ENCODE measurements at regions not wholly inside any gene's neighbourhood (a gene's known extent, or its start where the extent isn't known, plus 50 kb on each side); places are given as distances from the start of the nearest gene placed in this dataset.
A peak's percentile ranks its signal among the peaks of the same experiment; 100 is the strongest.

- no peaks in the 10 kb centered on the region for H3K36me3 ChIP-seq
- DNase-seq, result peak; percentile 50
- TF ChIP-seq CTCF (IDR thresholded peaks at IDR 0.05), result no peak
- no peak overlapping the region for H3K4me3 ChIP-seq
- H3K27me3 ChIP-seq (ENCODE audit: low read depth), result no peaks in the 10 kb centered on the region
- ATAC-seq, result peak; percentile 63 to 66
- peak overlapping the region; percentile 70 for H3K27ac ChIP-seq
- H3K4me1 ChIP-seq, result peaks cover 18% of the 10 kb centered on the region
- intact Hi-C loops (cut with DNase I), result no loop called here
- H3K9me3 ChIP-seq, result no peaks in the 10 kb centered on the region
These were observed 251.2 kb downstream of the ETS1 start for GRCh38 chr11:128336203-128336602.

GRCh38 chr11:128335729-128336128 is 251.6 kb downstream of the ETS1 start:
- Histone ChIP-seq H3K36me3 (no peaks in the 10 kb centered on the region), H3K4me1 (peaks cover 13% of the 10 kb centered on the region), H3K27me3 (ENCODE audit: low read depth) (no peaks in the 10 kb centered on the region), H3K4me3 (no peak overlapping the region), H3K27ac (peak overlapping the region; percentile 70), H3K9me3 (no peaks in the 10 kb centered on the region)
- no peak for ATAC-seq
- intact Hi-C loops (cut with DNase I), result no loop called here
- DNase-seq, result no peak
- TF ChIP-seq CTCF (IDR thresholded peaks at IDR 0.05), result no peak

GRCh38 chr11:128334311-128335044 is 252.9 kb downstream of the ETS1 start:
- Histone ChIP-seq H3K4me3 (no peak overlapping the region), H3K4me1 (peaks cover 19% of the 10 kb centered on the region), H3K27me3 (ENCODE audit: low read depth) (no peaks in the 10 kb centered on the region), H3K36me3 (no peaks in the 10 kb centered on the region), H3K9me3 (no peaks in the 10 kb centered on the region), H3K27ac (peak overlapping the region; percentile 72)
- TF ChIP-seq CTCF (IDR thresholded peaks at IDR 0.05), result no peak
- intact Hi-C loops (cut with DNase I), result no loop called here
- ATAC-seq (peak; percentile 59 to 72), DNase-seq (peak; percentile 52)

- intact Hi-C loops (cut with DNase I), result no loop called here
- Histone ChIP-seq H3K9me3 (no peaks in the 10 kb centered on the region), H3K36me3 (no peaks in the 10 kb centered on the region), H3K27ac (no peak overlapping the region), H3K4me1 (peaks cover 23% of the 10 kb centered on the region), H3K27me3 (ENCODE audit: low read depth) (no peaks in the 10 kb centered on the region), H3K4me3 (no peak overlapping the region)
- no peak for TF ChIP-seq CTCF (IDR thresholded peaks at IDR 0.05)
- DNase-seq, result no peak
- ATAC-seq, result no peak
These were observed 256.0 kb downstream of the ETS1 start for GRCh38 chr11:128331317-128331716.

- H3K27me3 ChIP-seq (ENCODE audit: low read depth), result no peaks in the 10 kb centered on the region
- H3K27ac ChIP-seq, result peak overlapping the region; percentile 16
- no peak overlapping the region for H3K4me3 ChIP-seq
- no peaks in the 10 kb centered on the region for H3K36me3 ChIP-seq
- DNase-seq (no peak), ATAC-seq (peak in 1 of 2 donors; percentile 26)
- peaks cover 16% of the 10 kb centered on the region for H3K4me1 ChIP-seq
- intact Hi-C loops (cut with DNase I), result no loop called here
- TF ChIP-seq CTCF (IDR thresholded peaks at IDR 0.05), result no peak
- H3K9me3 ChIP-seq, result no peaks in the 10 kb centered on the region
These were observed 257.2 kb downstream of the ETS1 start for GRCh38 chr11:128330203-128330602.

Data from lower lobe of right lung (tissue), 2 donors.